ENCODE measurements at regions not wholly inside any gene's neighbourhood (a gene's known extent, or its start where the extent isn't known, plus 50 kb on each side); places are given as distances from the start of the nearest gene placed in this dataset.
A peak's percentile ranks its signal among the peaks of the same experiment; 100 is the strongest.
"Not testable (repeated sequence)": the region's sequence is repeated elsewhere in the genome, so short reads cannot be mapped to it uniquely, and the experiment has no call there.

DNA sequence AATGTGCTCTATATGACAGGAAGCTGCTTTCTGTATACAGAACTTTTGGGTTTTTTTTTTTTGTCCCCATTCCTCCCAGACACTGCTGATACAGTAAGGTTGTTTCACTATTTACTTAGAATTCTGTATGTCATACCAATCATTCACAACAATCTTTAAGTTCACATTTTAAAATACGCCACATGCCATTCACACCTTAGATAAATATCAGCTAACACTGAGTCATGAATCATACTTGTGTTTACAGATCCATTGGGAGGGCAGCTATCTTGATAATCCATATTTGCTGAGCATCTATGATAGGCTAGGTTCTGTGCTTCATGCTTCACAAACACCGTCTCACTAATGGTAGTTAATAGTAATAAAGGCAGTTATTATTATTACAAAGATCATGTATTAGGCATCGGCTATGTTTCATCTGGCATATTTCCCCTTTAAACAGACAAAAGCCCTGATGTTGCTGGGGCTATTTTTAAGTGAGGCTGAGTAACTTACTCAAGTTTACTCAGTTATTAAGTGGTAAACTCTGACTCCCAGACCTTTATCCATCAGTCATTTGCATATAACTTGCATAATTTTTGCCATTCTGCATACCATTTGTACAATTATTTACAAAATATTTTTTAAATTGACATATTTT lies 152.2 kb upstream of the HMHB1 start:
- DNase-seq: no peak

DNA sequence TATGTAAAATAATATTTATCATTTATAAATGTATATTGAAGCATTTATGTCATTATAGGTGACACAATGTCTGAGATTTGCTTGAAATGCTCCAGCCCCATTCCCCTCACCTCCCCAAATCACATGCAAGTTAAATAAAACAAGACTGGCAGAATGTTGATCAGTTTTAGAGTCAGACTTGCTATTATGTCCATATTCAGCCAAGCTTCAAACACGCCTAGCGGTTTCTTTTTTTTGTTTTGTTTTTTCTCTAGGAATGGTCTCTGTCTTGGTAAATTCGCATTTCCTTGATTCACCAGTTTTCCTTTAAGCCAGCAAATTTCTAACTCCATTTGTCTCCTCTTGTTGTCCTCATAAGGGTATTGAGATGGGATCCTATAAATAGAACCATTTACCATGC lies 153.0 kb upstream of the HMHB1 start:
- no peak for DNase-seq

DNA sequence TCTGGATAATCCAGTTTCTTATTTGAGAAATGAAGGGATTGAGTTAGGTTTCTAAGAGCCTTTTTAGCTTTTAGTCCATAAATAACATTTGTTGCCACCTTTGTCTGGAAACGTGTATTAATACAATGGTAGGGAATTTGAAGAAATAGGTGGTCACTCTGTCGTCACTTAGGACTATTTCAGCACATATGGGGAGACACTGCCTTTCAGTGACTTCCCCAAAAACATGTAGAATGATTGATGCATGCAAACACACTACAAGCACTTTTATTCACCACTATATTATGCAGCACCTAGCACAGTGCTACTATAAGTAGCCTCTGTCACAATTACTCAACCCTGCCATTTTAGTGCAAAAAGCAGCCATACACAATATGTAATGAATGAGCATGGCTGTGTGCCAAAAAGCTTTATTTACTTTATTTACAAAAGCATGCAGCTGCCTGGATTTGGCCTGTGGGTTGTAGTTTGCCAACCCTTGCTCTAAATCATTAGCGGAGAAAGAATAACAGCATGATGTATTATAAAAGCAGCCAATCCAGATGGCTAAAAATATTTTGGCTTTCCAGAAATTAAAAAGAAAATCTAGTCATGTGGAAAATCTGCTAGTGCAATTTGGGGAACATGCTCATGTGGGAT lies 154.2 kb upstream of the HMHB1 start:
- DNase-seq: peak; percentile 89

DNA sequence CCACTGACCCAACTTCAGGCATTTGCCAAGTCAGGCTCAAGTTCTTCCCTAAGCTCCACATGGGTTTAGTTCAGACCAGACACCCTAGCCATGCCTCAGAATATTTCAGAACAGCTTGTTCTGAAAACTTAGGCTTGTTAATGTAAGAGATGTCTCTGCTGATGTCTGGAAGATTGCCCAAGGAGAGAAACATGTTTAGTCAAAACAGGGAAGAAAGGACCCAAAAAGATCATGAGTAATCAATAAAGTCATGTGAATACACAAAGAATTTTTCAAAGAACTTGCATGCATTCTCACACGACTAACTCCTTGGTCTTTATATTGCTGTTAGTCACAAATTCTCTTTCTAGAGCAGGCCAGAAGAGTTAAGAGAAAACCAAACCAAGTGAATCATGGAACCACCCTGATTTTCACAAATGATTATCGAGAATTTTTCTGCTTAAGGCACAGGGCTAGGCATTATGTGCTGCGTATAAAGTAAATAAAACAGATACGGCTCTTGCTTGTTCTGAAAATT lies 158.1 kb upstream of the HMHB1 start:
- no peak for DNase-seq

DNA sequence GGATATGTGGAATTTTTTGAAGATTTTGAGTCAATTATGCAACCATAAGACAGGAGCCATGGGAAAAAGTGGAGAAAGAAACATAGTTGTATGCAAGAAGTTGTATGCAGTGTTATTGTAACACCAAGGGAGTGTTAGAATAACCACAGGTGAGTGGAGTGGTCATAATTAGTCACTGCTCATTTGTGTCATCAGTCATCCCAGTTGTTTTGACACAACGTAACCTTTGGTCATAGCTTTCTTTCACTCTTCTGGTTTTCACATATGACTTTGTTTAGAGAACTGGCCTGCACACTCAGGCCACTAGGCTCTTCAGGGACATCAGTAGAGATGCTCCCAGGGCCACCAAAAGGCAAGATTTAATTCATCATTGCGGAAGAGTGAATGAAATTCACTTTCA lies 158.7 kb upstream of the HMHB1 start:
- no peak for DNase-seq

DNA sequence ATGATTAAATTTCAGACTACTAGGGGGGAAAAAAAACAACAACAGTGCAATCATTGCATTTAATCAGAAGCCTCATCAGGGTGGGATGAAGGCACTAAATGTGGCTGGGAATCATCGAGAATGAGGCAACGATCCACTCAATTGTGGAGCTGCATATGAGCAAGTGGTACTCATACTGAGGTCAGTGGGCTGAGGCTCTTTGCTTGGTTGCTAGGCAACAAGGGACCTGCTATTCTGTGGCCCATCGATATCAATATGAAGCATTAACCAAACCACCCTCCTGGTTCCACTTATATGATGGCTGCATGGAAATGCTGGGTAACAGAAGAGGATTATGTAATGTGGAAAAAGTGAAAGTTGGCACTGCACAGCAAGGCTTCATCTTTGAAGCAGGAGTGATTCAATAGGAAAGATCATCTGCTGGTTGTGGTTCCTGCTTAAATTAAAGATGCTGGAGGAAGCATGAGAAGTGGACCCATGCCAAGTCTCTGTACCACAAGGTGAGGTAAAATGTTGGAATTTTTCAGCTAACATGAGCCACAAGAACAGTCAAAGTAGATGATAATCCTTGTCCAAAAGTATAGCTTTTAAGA lies 159.8 kb upstream of the HMHB1 start:
- no peak for DNase-seq

DNA sequence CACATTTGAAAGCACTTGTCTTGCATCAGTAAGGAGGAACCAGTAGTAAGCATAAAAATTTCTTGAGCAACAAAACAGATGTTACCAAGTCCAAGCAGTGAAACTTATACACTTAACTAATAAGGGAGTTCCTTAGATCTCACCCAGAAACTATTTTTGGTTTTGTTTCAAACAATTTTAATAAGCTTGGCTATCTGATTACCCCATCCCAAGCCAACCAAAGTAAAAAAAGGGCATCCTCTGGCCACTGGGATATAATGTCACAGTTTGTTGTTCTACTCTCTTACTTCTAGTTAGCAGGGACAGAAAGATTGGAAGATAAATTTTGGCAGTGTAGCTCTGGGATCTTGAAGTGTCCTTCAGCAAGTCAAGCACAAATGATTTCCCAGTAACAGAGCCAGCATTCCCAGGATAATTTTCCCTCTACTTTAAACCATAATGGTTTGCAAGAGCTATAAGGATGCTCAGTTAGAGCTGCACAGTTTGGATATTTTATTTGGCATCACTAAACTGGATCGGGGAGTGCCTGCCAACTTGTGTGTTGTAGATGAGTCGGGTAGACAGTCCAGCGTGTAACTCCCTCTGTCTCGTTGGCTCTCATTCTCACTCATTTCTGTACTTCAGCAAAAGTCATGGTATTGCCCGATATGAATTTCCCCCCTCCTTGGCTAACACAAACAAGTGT lies 161.9 kb upstream of the HMHB1 start:
- DNase-seq: no peak

DNA sequence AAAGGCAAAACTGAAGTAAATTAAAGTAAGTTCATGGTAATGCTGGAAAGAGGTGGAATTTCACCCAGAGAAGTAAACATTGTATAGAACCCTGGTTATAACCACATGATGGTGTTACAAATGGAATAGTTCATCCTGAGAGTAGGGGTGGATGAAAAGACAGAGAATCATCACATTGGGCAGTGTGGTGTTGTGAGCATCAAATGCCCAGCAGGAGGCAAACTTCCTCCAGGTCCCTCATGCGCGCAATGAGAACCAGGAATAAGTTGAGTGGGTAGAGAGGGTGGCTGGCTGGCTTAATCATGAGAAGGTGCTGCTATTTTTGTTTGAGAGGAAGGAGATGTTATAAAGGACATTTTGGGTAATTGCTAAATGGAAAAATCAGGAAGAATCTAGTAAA lies 163.3 kb upstream of the HMHB1 start:
- no peak for DNase-seq

DNA sequence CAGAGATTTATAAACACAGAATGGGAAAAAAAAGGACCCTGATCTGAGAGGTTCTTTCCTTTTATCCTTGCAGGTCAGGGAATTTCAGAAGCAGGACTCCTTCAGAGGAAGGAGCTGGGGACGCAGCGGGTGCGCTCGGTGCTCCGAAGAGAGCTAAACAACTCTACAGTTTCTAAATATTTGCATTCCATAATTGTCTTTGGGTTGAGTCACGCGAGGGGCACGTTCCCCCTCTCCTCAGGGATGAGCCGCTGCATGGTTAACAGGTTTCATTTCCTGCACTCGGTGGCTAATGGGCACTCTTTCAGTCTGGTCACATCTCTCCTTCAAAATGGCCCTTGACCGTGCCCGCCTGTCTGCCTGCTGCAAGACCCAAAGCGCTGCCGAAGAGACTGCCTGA lies 165.0 kb upstream of the HMHB1 start:
- no peak for DNase-seq

DNA sequence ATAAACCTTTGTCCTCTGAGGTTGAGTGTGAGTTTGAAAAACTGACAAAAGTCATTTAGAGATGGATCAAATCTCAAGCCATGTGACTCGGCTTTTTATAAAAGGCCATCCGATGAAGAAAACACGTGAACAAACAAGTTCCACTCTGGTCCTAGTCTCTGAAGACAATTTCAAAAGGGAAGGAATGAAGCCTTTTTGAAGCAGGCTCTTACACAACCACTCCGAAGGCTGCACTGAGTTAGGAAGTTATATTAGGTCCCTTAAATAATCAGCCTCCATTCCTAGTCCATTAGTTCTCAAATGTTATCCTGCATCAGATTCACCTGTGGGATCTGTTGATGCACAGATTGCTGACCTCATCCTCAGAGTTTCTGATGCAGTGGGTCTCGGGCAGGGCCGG lies 166.6 kb upstream of the HMHB1 start:
- no peak for DNase-seq

DNA sequence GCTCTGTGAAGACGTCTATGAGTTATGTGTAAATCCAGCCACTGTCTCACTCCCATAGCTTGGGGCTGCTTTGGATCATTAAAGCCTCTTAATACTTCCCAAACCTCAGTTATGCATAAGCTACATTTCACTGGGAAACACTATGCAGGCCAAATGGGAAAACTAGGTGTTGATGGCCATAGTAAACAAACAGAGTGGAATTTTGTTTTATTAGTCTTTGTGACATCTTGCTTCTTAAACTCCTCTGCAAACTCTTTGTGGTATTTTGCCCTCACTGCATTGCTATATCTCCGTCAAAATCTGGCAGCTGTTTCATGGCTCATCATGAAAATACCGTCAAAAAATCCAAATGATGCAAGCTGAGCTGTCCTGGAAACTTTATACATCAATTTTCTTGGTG lies 167.2 kb upstream of the HMHB1 start:
- no peak for DNase-seq

DNA sequence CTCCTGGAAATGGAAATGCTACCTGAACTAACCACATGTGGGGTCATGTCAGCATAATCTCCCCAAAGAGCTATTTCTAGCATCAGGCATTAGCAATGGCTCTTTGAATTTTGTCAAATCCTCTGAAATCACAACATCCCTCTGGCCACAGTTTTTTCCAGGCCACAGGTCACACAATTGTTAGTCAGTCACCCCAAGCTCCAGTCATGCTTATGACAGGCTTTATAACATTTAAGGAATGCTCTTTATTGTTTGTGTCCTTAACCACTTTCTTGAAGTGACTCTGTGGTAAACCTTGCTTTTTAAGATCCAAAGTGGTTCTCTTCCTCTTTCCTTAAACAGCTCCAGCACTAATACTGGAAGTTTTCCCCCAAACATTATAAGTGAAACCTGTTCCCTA lies 169.2 kb upstream of the HMHB1 start:
- DNase-seq: no peak

DNA sequence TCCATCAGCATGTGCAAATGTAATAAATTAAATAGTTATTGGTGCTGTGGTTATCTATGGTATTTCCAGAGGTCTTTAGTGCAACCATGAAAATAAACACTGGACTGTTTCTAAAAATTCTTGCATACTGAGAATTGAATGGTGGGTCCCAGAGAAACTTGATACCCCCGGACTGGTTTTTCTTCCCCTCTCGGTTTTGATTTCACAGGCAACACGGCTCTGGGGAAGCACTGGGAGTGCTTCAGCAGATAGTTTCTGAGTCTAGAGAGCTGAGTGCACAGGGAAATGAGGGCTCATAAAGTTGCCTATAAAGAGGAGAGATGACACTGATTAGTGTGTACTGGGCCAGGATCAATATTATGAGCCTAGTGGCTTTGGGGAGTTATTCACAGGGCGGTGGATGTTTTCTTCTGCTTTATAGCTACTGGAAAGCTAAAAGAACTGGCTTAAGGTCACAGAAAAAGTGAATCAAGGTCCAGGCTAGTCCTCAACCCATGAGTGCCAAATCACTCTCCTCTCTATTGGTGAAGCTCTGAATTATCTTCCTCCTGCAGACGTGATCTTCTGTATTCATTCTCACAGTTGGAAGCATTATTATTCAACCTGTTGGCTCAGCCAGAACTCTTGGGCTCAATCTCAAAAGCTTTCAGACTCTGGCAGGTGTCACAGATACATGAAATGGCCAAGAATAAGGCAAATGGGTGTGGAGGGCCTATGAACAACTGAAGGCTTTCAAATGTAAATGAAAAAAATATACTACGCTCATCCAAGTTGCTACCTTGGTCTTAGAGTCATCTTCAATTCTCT lies 170.2 kb upstream of the HMHB1 start:
- DNase-seq: peak; percentile 11

DNA sequence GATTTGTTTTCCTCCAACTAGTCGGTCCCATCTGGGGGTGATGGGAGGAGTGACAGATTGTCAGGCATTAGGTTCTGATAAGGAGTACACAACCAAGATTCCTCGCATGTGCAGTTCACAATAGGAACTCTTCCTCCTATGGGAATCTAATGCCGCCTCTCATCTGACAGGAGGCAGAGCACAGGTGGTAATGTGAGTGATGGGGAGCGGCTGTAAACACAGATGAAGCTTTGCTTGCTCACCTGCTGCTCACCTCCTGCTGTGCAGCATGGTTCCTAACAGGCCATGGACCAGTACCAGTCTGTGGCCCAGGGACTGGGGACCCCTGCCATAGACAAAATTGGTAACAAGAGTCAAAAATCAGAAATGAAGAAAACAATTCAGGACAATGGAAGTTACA lies 173.3 kb upstream of the HMHB1 start:
- no peak for DNase-seq

DNA sequence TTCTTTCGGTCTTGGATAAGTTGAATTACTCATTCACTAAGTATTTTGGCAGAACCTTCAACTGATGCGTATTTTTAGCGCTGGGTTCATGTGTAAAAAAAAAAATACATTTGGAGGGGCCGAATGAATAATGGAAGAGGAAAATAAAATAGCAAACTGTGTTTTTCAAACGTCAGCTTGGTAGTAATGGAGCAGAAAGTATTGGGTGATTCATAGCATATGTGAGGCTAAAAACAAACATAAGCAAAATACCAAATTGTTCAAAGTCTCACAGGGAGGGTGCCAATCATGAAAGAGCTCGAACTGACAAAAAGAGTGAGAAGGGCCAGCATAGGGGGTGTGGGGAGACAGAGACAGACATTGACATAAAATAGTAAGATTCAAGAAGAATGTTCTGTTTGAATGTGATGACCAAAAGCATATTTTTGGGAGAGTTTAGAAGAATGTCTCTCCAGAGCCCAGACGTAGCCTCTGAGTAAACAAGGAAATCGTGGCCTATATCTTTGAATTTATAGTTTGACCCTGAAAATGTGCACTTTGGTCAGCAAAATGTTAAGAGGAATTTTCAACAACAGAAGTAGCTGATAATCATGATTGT lies 174.9 kb upstream of the HMHB1 start:
- DNase-seq: no peak

DNA sequence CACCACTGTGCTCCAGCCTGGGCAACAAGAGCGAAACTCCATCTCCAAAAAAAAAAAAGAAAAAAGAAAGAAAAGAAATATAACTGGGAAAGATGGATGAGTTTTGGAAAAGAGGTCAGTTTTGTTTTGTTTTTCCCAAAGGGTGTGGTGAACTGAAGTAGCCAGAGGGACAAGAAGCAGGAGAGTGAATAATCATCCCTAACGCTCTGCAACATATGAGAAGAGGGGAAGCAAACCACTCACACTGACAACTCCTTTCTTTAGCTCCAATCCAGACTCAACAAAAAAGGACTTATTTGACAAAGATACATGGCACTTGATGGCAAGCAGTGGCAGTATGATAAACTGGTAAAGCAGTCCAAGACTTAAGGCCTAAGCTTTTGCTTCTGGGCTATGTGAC lies 176.1 kb upstream of the HMHB1 start:
- DNase-seq: no peak

DNA sequence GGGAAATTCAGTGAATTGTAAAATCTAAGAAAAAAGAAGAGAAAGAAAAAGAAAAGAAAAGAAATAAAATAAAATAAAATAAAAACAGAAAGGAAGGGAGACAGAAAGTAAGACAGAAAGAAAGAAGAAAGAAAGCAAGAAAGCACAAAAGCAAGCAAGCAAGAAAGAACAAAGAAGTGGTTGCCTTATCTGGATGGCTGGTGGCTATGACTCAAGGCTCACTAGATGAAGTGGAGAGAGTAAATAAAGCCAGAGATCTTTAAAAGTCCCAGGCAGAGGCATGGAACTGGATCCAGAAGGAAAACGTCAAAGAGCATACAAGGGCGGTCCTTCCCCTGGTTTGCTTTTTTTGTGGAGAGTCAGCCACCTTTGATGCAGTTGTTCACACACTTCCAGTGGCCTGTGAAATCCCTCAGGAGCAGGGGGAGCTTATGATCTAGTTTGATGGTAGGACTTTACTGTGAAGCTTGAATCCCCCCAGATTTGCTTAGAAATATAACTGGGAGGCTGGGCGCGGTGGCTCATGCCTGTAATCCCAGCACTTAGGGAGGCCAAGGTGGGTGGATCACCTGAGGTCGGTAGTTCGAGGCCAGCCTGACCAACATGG lies 176.7 kb upstream of the HMHB1 start:
- no peak for DNase-seq

DNA sequence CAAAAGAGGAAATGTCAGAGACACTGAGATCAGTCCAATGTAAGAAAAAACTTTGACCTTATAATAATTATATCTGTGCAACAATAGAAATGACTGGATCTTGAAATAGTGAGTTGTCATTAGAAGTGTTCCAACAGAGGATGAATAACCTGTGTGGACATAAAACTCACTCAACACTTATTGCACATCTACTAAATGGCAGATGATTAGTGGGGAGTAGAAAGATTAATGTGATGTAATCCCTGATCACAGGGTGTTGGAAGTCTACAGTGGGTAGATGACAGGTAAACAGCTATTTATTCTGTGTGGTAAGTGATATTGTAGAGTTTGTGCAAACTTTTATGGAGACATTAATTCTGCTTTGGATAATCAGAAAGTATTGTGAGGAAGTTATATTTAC lies 177.3 kb upstream of the HMHB1 start:
- no peak for DNase-seq

DNA sequence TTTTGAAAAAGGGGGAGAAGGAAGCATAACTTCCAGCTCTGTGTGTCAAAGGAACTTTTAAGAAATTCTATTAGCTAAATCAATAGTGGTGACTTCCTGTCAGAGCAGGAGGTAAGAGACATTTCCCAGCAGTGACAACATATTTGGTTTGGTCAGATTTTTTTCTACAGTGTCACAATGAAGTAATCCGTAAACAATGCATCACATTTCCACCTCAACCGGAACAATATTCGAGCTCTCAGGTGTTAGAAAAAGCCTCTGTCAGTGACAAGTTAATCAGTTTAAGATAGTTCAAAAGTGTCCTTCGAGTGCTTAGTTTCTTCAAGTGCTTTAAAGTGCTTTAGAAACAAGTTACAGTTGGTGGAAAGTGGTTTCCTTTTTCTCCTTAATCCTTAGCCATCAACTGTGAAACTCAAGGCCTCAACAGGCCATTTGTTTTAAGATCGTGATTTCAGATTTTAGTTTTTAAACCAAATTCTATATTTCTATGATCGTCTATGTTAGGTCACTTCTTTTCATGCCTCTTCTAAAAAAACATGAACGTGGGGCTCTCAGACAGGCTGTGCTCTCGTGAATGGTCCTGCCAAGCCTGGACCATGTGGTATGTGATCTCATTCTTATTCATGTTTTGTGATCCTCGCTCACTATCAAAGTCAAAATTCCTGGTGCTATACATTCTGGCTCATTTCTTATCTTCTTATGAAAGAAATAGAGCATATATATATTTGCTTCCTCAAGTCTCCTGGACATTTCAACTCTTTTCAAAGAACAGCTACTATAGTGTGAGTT lies 181.9 kb upstream of the HMHB1 start:
- no peak for DNase-seq

DNA sequence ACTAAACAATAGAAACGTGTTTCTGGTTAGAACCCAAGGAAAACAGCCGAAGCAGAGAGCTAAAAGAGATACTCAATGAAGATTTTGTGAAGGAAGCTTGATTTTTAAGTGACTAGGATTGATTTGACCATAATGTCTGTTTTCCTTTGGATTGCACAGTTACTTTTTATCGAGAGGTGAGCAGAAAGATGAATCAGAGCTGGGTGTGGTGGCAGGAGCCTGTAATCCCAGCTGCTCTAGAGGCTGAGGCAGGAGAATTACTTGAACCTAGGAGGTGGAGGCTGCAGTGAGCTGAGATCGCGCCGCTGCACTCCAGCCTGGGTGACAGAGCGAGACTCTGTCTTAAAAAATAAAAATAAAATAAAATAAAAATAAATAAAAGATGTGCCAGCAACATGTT lies 186.9 kb upstream of the HMHB1 start:
- not testable (repeated sequence) for DNase-seq

DNA sequence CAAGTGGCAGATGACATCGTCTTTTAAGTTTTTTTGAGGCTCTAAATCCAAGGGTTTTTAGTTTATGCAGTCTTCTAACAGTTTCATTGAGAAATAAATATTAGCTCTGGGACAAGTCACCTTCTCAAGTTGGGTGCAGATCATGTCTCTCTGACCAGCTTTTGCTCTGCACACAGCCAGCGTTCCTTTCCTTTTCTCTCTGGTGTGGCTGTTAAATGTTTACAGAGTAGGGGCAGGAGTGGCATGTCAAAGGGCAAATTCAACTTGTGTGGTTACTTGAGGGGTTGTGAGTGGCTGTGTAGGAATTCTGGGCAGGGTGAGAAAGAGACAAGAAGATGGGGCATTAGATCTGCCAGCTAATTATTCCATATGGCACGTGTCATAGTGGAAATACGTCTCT lies 187.5 kb upstream of the HMHB1 start:
- no peak for DNase-seq

Measured in NCI-H1092 treated with DMSO at 0.1 percent for 48 hours (cell line).